HG03342 (cell line): ENCODE measurements at regions not wholly inside any gene's neighbourhood (a gene's known extent, or its start where the extent isn't known, plus 50 kb on each side); places are given as distances from the start of the nearest gene placed in this dataset.

Experiments used
- ATAC-seq: cut with Tn5 transposase; IDR thresholded peaks from one replicate; pipeline ENCODE4 v1.9.1; 2021; ENCODE audit warnings: mild to moderate bottlenecking, moderate library complexity; ENCODE audit not compliant: unreplicated experiment

DNA sequence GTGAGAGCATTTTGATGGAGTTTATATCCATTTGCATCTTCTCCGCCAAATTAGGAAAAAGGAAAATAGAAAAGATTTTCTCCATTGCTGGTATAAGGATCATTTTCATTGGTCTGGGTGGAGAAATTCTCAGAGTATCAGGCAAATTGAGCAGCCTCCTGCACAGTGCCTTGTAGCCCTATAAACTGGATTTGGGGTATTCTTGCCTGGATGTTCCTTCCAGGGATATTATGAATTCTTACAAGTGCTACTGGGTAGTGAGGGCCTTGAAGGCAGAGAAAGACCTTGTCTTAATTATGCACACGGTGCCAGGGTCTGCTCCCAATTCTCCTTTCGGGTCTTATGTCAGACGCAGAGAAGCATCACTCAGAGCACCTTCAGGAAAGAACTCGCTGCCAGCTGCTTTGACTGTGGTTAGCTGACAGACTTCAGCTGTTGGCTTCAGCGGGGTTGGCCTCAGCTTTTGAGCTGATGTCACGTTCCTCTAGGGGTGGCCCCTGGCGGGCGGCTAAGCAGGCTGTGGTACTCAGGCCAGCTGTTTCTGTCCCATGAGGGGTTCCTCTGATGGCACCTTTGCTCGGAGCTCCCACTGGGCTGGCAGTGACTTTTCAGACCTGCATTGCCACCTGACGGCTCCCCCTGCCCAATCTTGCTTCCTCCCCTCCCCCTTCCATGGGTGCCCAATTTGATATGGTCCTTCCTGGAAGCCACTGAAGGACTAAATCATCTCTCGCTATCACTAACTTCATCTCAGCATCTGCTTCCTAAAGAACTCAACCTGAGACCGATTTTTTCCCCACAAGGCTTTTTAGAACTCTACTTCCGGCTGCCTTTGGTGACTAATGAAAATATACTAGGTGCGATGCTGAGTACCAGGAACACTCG, 519.5 kb downstream of the BCOR start:
- ATAC-seq: peak; percentile 90

DNA sequence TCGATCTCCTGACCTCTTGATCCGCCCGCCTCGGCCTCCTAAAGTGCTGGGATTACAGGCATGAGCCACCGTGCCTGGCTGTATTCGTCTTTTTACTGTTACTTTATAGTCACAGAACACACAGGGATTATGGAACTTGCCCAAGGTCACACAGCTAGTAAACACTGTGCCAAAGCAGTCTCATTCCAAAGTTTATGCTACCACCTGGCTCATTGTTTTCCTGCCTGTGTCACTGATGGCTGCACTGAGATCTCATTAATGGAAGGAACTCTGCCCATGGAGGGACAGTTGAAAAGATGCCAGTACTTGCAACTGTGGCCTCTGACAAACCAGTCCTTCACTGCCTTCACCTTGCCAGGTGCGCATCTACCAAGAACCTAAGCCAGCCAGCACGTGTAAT, 517.7 kb downstream of the BCOR start:
- no peak for ATAC-seq

DNA sequence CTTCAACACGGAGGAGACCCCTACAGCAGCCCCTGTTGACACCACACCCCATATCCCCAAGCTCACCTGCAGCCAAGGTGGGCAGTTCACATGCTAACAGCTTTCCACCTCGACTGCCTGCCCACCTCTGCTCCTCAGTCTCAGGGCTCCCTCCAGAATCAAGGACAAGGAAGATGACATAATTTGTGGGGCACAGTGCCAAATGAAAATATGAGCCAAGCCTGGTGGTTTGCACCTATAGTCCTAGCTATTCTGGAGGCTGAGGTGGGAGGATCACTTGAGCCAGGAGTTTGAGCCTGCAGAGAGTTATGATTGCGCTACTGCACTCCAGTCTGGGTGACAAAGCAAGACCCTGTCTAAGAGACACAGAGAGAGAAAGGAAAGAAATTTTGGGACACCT, 516.3 kb downstream of the BCOR start:
- no peak for ATAC-seq

DNA sequence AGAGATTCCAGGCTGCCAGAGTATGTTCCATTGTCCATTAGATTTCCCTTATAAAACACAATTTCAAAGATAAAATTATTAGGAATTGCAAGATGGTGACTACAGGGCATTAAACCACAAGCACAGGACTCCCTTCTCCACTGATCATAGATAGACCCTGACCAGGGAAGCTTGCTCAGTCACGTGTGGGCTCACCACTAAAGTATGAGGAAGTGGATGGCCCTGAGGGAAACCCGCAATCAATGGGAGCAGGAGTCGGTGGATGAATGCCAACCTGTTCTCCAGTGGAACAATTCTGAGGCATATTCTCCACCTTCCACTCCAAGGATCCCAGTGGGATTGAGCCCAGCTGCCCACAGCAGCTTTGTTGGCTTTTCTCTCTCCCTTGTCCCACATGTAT, 515.7 kb downstream of the BCOR start:
- no peak for ATAC-seq

DNA sequence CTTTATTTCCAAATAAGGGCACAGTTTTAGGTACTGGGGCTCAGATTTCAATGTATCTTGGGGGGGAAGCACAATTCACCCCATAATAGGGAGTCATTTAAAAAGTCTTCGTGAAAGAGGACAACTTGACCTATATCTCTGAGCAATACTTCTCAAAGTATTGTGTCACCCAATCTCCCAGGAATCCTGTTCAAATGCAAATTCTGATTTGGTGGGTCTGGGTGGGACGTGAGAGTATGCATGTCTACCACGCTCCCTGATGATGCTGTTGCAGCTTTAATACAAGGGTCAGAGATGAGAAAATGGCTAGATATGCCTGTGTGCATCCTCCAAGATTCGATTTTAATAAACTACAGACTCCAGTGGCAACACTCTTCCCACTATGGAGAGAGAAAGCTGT, 514.8 kb downstream of the BCOR start:
- no peak for ATAC-seq

DNA sequence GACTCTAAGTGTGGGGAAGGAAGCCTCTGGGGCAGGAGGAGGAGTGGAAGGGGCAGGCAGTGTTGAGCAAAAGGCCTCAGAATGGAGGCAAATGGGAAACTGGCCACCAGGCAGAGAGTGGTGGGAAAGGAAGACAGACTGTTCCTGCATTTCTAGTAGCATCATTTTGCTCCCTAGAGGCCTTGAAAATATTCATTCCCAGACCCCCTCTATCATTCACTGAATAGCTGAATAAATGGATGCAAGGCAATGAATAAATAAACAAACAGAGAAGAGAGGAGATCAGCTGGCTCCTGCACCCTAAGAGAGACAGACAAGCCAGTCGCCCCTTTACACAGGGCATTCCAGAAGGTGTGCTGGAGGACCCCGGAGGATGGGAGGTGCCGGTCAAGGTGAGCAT, 511.9 kb downstream of the BCOR start:
- ATAC-seq: no peak

DNA sequence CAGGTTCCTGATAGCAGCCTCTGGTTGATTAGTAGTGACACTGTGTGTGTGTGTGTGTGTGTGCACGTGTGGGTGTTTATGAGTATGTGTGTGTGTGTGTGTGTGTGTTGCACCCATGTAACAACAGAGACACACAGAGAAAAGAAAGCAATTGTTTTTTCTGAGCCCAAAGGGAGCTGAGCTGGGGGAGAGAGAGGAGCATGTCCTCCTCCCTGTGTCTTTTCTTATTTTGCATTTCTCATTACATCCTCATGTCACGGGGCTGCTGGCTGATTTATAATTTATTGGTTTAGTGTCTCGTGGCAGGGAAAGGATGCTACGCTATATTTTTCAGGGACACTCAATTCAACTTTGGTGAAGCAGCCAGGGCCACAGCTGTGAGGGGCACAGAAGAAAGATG, 511.4 kb downstream of the BCOR start:
- no peak for ATAC-seq

DNA sequence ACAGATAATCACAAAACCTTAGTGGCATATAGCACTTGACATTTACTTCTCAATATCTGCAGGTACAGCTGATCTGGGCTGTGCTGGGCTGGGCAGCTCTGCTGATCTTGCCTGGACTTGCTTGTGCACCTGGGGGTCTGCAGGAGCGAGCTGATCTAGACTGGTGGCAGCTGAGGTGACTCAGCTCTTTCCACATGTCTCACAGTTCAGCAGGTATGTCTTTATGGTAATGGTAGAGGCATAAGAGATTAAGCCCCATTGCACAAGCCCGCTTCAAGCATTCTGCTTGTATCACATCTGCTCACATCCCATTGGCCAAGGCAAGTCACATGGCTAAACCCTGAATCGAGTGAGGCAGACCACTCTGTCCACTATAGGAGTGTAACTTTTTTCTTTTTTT, 506.7 kb downstream of the BCOR start:
- no peak for ATAC-seq

DNA sequence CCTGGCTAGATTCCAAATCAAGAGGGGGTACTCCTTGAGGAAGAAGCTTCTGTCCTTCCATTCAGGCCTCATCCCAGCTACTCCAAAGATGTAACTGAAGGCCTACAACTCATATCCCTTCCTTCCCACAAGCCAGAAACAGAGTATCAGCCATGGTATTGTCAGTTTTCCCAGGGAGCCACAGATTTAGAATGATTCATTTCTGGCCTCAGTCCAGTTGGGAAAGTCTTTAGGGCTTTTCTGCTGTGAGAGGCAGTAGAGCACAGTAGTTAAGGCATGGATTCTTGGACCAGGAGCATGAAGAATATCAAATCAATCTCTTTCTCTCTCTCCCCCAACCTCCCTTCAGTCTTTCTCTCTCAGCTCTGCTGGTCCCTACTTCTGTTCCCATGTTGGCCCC, 505.0 kb downstream of the BCOR start:
- ATAC-seq: no peak

DNA sequence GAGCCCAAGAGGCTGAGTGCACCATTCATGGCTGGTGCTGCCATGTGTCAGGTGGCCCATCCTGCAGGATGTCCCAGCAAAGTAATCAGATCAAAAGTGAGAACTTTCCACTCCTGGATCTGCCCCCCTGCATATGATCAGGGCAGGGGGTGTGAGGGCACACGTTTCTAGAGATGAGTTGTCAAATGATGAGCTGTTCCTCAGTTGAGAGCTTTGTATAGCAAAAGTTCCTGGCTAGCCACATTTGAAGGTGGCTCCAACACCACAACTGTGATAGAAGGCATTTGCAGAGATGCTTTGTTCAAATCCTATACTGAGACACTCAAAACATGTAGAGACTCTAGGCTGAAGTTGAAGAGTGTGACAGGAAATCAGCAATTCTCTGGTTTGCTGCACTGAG, 501.8 kb downstream of the BCOR start:
- ATAC-seq: no peak

DNA sequence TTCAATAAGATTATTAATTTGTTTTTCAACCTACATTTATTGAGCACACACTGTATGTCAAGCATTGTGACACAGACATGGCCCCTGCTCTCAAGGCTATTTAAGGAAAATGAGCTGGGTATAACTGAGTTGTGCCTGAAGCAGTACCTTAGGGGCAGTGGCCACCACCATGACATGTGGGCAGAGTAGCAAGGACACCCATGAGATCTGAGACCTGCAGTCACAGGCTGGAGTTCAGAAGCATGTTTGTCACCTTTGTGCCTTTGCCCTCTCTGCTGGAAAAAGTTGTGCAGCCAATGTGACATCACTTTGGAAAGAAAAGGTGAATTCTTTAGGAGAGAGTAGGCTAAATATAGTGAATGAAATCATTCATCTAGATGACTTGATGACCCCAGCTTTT, 501.3 kb downstream of the BCOR start:
- ATAC-seq: no peak

DNA sequence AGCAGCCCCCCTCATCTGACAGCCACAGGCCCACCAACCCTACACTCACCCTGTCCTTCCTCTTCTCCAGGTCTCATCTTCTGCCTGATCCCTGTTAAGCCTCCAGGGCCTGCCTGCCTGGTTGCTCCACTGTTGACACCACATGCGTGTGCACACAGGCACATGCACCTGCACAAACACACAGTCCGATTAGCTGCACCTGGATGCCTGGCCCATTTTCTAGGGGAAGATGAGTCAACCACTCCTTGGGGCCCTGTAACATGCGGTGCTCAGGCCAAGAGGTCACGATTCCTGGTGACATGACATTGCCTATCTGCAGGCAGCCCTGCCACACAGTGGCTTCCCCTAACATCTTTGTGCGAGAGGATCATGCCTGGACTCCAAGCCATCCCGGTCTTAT, 498.4 kb downstream of the BCOR start:
- no peak for ATAC-seq

DNA sequence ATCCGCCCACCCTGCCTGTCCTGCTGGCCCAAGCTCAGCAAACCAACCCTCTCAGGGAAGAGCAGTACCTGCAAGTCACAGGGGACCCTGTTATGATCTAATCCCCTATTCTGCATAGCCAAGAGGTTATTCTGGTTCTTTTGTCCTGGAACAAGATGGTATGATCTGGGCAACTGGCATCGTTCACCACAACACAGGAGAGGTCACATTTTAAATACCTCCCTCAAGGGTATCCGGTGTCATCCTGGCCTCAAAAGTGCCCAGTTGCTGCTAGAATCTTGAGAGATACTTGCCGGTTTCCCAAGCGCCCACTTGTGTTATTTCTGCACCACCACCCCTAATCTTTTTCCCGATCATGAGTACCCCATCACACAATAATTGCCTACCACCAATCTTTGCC, 497.5 kb downstream of the BCOR start:
- no peak for ATAC-seq

DNA sequence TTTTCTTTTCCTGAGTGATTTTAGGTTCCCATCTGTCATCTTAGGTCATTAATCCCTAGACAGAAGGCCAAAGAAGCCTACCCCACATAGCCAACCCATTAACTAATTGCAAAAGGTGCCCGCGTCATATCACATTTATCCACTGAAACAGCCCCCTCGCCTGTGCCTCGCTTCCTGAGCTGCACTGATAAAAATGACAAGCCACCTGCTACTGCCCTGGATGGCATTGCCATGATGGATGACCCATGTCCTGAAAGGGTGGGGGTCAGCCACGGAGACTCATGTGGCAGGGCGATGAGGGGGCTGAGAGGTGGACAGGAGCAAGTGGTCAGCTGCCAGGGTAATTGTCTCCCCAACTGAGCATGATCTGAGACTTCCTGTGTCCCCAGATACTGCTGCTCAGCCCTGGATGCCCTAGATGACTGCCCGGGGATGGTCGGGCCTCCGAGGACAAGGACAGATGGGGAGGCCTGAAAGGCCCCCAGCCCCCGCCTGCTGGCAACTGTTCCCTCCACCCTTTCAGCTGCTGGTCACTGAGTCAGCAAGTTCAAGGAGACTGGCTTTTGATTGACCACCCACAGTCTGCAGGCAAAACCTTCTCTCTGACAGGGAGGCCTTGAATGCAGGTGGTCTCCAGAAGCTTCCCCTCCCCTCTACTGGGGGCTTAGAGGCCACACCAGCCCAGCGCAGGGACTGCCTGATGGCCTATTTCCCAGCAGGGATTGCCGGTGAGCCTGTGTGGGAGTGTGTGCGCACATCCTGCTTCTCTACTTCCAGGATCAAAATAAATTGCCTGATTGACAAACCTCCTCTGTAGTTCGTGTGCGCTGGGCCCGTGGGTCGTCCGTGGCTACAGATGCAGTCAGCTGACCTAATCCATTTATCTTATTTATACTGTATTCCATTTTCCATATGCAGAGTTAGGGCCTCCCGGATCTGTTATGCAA, 496.3 kb downstream of the BCOR start:
- ATAC-seq: no peak

DNA sequence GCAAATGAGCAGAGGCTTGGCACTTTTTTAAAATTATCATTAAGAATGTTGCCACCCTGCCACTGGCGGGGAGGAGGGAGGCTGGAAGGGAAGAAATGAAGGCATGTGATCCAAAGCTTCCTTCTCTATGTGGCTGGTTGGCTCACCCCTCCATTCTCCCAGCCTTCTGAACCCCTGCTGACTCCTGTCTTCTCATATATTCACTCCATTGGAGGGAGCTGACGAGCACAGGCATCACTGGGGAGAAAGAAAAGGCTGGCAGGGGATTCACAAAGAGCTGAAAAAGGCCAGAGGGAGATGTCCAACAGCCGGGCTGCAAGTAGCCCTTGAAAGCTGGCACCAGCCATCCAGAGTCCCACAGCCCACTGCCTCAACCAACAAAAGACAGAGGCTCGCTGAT, 495.6 kb downstream of the BCOR start:
- no peak for ATAC-seq

DNA sequence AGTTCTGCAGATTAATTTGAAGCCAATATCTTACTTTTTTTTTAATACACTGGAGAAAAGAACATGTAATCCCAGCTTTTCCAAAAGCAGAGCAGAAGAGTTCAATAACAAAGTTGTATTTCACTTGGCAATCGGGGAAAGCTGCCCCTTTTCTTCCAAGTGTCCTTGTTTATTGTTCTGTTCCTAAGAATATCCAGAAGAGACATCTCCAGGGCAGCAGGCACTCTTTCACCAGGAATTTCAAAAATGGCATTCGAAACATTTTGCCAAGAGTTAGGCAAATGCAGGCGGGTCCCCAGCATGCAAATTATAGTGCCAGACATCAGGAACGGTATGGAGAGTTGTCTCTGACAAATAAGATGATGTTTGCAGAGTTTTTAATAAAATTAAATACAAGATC, 494.5 kb downstream of the BCOR start:
- ATAC-seq: no peak

DNA sequence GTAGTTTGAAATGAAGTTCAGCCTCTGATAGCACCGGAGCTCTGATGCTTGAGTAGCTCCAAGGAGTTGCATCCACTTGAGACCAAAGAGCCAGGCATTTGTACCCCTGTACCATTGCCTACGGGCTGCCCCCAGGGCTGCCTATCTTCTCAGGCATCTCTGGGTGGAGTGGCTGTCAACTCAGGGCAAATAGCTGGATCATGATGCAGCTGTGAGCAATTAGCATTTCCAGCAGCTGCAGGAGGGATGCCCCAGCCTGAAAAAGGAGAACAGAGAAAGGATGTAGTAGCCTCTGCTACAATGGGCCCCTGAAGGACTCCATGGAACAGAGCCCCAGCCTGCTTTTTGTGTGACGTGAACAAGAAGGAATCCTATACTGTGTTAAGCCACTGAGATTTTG, 492.6 kb downstream of the BCOR start:
- no peak for ATAC-seq

DNA sequence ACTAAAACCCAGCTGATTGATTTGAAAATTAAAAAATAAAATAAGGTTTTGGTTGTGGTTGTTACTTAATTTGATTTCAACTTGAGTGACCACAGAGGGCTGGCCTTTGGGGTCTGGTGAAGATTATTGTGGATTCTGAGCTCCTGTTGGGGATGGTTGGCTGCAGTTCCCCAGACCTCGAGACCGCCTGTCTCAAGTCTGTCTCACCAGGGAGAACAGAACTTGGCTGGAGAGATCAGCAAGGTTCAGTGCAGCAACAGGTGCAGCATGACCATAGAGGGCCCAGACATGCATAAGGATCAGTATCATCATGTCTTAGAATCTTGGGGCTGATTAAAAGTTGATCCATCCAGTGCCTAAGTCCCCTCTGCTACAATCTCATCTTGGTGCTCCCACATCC, 491.9 kb downstream of the BCOR start:
- no peak for ATAC-seq

DNA sequence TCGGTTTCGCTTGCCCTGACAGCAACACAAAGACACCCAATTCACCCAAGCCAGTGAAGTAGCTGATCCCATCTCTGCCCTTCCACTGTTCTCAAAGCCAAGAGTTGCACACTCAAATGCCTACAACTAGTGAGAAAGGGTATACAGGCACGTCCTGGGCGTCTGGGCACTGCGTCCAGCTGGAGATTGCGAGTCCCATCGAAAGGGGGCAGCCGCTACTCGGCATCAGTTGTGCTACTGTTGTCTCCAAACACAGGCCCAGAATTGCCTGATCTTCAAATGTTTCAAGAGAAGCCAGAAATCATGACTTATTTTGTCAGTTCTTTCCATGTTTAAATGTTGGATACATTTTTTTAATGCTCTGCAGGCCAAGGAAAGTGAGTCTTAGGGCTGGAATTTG, 487.8 kb downstream of the BCOR start:
- no peak for ATAC-seq

DNA sequence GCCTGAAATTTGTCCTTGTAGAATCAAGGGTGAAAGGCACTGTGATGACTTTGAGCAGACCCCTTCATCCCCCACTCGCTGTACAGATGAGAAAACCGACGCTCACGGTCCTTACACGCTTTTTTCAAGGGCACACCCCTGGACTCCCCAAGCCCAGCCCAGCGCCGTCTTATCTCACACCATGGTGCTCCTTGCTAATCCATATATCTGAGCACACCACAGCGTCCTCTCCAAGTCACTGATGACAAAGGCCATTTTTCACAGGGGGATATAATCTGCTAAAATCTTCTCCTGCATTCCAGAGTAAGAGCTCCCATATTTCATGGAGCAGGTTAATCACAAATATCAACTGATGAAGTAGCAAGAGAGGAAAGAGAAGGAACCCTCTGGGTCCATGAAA, 486.3 kb downstream of the BCOR start:
- ATAC-seq: no peak

DNA sequence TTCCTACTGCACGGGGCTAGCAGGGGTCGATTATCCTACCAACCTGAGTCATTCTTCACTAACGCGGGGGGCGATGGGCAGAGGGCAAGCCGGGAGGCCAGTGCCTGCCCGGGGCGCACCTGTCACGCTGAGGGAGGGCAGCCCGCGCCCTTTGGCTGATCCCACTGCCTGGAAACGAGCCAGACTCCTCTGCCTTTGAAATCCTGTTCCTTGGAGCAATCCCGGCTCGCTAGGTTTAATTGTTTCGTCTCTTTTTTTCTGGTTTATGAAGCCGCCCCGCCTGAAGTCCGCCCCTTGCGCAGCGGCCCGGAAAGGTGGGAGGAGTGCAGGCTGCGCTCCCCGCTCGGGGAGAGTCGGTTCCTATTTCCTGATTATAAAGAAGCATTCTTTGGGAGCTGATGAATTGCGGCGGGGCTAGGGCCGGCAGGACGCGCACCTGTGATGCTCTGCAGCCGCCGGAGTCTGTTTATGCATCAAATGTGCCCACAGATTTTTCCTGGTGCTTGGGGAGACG, 484.2 kb downstream of the BCOR start:
- no peak for ATAC-seq
